ENCODE measurements at regions not wholly inside any gene's neighbourhood (a gene's known extent, or its start where the extent isn't known, plus 50 kb on each side); places are given as distances from the start of the nearest gene placed in this dataset.

GRCh38 chr4:1463927-1464540 is 57.8 kb upstream of the NKX1-1 start:
- TF ChIP-seq CTCF (IDR thresholded peaks at IDR 0.05) = no peak
- TF ChIP-seq POLR2A (IDR thresholded peaks at IDR 0.05) = no peak
